Liver (tissue), 8 donors: ENCODE measurements at regions not wholly inside any gene's neighbourhood (a gene's known extent, or its start where the extent isn't known, plus 50 kb on each side); places are given as distances from the start of the nearest gene placed in this dataset.

Experiments used
- DNase-seq: peaks from one replicate; pipeline ENCODE4 v3.0.0-alpha.2; 2017; ENCODE audit warnings: low spot score
- H3K27ac ChIP-seq, 2 donors: one replicate each; pipeline ENCODE4 v1.7.0; 2013; ENCODE audit warnings: inconsistent platforms in 2 of 2, low read length in 2 of 2, control low read depth in 1 of 2, low read depth in 1 of 2, mild to moderate bottlenecking in 1 of 2
- H3K27me3 ChIP-seq, 4 donors: one replicate each; pipeline versions ENCODE4 v1.6.1 to v1.7.0; 2013; ENCODE audit warnings: low read length in 3 of 4, inconsistent platforms in 1 of 4, mild to moderate bottlenecking in 1 of 4, moderate library complexity in 1 of 4; ENCODE audit not compliant: control insufficient read depth in 4 of 4, insufficient read depth in 4 of 4
- H3K36me3 ChIP-seq, 4 donors: one replicate each; pipeline versions ENCODE4 v1.6.1 to v1.7.0; 2013; ENCODE audit warnings: low read length in 3 of 4, mild to moderate bottlenecking in 3 of 4, low read depth in 1 of 4, moderate library complexity in 1 of 4; ENCODE audit not compliant: control insufficient read depth in 4 of 4, insufficient read depth in 3 of 4
- H3K4me1 ChIP-seq, 4 donors: one replicate each; pipeline versions ENCODE4 v1.6.1 to v1.7.0; 2013; ENCODE audit warnings: low read length in 3 of 4, mild to moderate bottlenecking in 3 of 4, moderate library complexity in 1 of 4; ENCODE audit not compliant: control insufficient read depth in 4 of 4, insufficient read depth in 4 of 4
- H3K4me3 ChIP-seq, 3 donors: one replicate each; pipeline versions ENCODE4 v1.6.1 to v1.7.0; 2013; ENCODE audit warnings: low read length in 3 of 3, control low read depth in 1 of 3, low read depth in 1 of 3, mild to moderate bottlenecking in 1 of 3
- H3K9ac ChIP-seq, 2 donors: one replicate each; pipeline ENCODE4 v1.7.0; 2013; ENCODE audit warnings: low read length in 2 of 2, mild to moderate bottlenecking in 2 of 2, moderate library complexity in 2 of 2, control low read depth in 1 of 2, low read depth in 1 of 2
- H3K9me3 ChIP-seq, 4 donors: one replicate each; pipeline versions ENCODE4 v1.6.1 to v1.7.0; 2013; ENCODE audit warnings: low read length in 3 of 4; ENCODE audit not compliant: control insufficient read depth in 4 of 4
- CTCF ChIP-seq: fragments of 150-350 bp; IDR thresholded peaks from 2 replicates; pipeline ENCODE4 v1.5.1; 2017; ENCODE audit warnings: improper control_type of control experiment, low read depth, low read length; ENCODE audit not compliant: missing input control
- EGR1 ChIP-seq, 2 donors: IDR thresholded peaks; 2 replicates each; pipeline ENCODE4 v1.6.1; 2016 to 2018; ENCODE audit warnings: antibody characterized with exemption in 2 of 2, low read depth in 2 of 2
- FOXA1 ChIP-seq: IDR thresholded peaks from 2 replicates; pipeline ENCODE4 v1.6.1; 2016; ENCODE audit warnings: antibody characterized with exemption
- FOXA2 ChIP-seq: IDR thresholded peaks from 2 replicates; pipeline ENCODE4 v1.6.1; 2016; ENCODE audit warnings: antibody characterized with exemption
- GABPA ChIP-seq, 2 donors: IDR thresholded peaks in 1 of 2; conservative IDR thresholded peaks in 1 of 2; 2 replicates each; pipeline ENCODE4 v1.6.1; 2016; ENCODE audit warnings: antibody characterized with exemption in 2 of 2, mild to moderate bottlenecking in 1 of 2, moderate library complexity in 1 of 2
- HNF4A ChIP-seq, 2 donors: conservative IDR thresholded peaks; 2 replicates each; pipeline ENCODE4 v1.6.1; 2016; ENCODE audit warnings: antibody characterized with exemption in 2 of 2, mild to moderate bottlenecking in 2 of 2
- HNF4G ChIP-seq: IDR thresholded peaks from 2 replicates; pipeline ENCODE4 v1.6.1; 2016; ENCODE audit warnings: antibody characterized with exemption
- JUND ChIP-seq, 2 donors: IDR thresholded peaks; 2 replicates each; pipeline ENCODE4 v1.6.1; 2016; ENCODE audit warnings: antibody characterized with exemption in 2 of 2
- MAX ChIP-seq: IDR thresholded peaks from 2 replicates; pipeline ENCODE4 v1.6.1; 2016; ENCODE audit warnings: antibody characterized with exemption
- NR2F2 ChIP-seq: IDR thresholded peaks from 2 replicates; pipeline ENCODE4 v1.6.1; 2016; ENCODE audit warnings: antibody characterized with exemption
- RAD21 ChIP-seq, 2 donors: IDR thresholded peaks; 2 replicates each; pipeline ENCODE4 v1.6.1; 2016; ENCODE audit warnings: antibody characterized with exemption in 2 of 2, mild to moderate bottlenecking in 2 of 2
- RXRA ChIP-seq, 2 donors: IDR thresholded peaks; 2 replicates each; pipeline ENCODE4 v1.6.1; 2017 to 2018; ENCODE audit warnings: antibody characterized with exemption in 2 of 2, mild to moderate bottlenecking in 1 of 2
- SP1 ChIP-seq: IDR thresholded peaks from 2 replicates; pipeline ENCODE4 v1.6.1; 2018; ENCODE audit warnings: antibody characterized with exemption, mild to moderate bottlenecking
- TAF1 ChIP-seq: conservative IDR thresholded peaks from 2 replicates; pipeline ENCODE4 v1.6.1; 2016; ENCODE audit warnings: antibody characterized with exemption, mild to moderate bottlenecking
- YY1 ChIP-seq: IDR thresholded peaks from 2 replicates; pipeline ENCODE4 v1.6.1; 2016; ENCODE audit warnings: antibody characterized with exemption, mild to moderate bottlenecking
- ZBTB33 ChIP-seq: IDR thresholded peaks from 2 replicates; pipeline ENCODE4 v1.6.1; 2016; ENCODE audit warnings: antibody characterized with exemption
- WGBS: extraction: QIAGEN DNeasy Blood & Tissue Kit; methylation state at CpG from one replicate; pipeline ENCODE4 v1.1.7; 2013; 5-methylcytosine and 5-hydroxymethylcytosine counted together
- TF ChIP-seq, protein P1 (sequence below): IDR thresholded peaks from 2 replicates; pipeline ENCODE4 v1.6.1; 2016; ENCODE audit warnings: antibody characterized with exemption
- TF ChIP-seq, protein P2 (sequence below): IDR thresholded peaks from 2 replicates; pipeline ENCODE4 v1.6.1; 2016; ENCODE audit warnings: antibody characterized with exemption, mild to moderate bottlenecking
- donor health status: healthy.
- donor health status: healthy.
- donor health status: healthy.
- donor health status: healthy.
- donor health status: healthy.

GRCh38 chr16:51941412-51941811, 605.5 kb downstream of the TOX3 start:
- no peaks in the 10 kb centered on the region for H3K9me3 ChIP-seq
- H3K27ac ChIP-seq: no peak overlapping the region
- TF ChIP-seq RAD21 (IDR thresholded peaks at IDR 0.05): no peak
- TF ChIP-seq MAX: no peak
- TF ChIP-seq CTCF: no peak
- TF ChIP-seq NR2F2: no peak
- no peak for TF ChIP-seq SP1
- no peak for TF ChIP-seq YY1
- no peak for TF ChIP-seq FOXA2
- no peak for TF ChIP-seq HNF4G
- TF ChIP-seq, protein P1, sequence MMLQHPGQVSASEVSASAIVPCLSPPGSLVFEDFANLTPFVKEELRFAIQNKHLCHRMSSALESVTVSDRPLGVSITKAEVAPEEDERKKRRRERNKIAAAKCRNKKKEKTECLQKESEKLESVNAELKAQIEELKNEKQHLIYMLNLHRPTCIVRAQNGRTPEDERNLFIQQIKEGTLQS: no peak
- no peak for TF ChIP-seq HNF4A (conservative IDR thresholded peaks at IDR 0.05)
- no peak for TF ChIP-seq TAF1
- TF ChIP-seq JUND (IDR thresholded peaks at IDR 0.05): no peak
- TF ChIP-seq, protein P2, sequence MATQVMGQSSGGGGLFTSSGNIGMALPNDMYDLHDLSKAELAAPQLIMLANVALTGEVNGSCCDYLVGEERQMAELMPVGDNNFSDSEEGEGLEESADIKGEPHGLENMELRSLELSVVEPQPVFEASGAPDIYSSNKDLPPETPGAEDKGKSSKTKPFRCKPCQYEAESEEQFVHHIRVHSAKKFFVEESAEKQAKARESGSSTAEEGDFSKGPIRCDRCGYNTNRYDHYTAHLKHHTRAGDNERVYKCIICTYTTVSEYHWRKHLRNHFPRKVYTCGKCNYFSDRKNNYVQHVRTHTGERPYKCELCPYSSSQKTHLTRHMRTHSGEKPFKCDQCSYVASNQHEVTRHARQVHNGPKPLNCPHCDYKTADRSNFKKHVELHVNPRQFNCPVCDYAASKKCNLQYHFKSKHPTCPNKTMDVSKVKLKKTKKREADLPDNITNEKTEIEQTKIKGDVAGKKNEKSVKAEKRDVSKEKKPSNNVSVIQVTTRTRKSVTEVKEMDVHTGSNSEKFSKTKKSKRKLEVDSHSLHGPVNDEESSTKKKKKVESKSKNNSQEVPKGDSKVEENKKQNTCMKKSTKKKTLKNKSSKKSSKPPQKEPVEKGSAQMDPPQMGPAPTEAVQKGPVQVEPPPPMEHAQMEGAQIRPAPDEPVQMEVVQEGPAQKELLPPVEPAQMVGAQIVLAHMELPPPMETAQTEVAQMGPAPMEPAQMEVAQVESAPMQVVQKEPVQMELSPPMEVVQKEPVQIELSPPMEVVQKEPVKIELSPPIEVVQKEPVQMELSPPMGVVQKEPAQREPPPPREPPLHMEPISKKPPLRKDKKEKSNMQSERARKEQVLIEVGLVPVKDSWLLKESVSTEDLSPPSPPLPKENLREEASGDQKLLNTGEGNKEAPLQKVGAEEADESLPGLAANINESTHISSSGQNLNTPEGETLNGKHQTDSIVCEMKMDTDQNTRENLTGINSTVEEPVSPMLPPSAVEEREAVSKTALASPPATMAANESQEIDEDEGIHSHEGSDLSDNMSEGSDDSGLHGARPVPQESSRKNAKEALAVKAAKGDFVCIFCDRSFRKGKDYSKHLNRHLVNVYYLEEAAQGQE: no peak
- no peak for TF ChIP-seq FOXA1
- TF ChIP-seq RXRA (IDR thresholded peaks at IDR 0.05): no peak
- TF ChIP-seq EGR1 (IDR thresholded peaks at IDR 0.05; ENCODE audit: low read depth in 2 of 2): no peak
- TF ChIP-seq GABPA (IDR thresholded peaks at IDR 0.05 in 1 of 2, conservative IDR thresholded peaks at IDR 0.05 in 1 of 2): no peak
- TF ChIP-seq ZBTB33: no peak
- H3K4me1 ChIP-seq: no peaks in the 10 kb centered on the region
- H3K36me3 ChIP-seq: no peaks in the 10 kb centered on the region
- no peak overlapping the region for H3K9ac ChIP-seq
- no peaks in the 10 kb centered on the region for H3K27me3 ChIP-seq
- DNase-seq: no peak
- no peak overlapping the region for H3K4me3 ChIP-seq

- no peak overlapping the region for H3K27ac ChIP-seq
- WGBS: 47% methylated on average over 1 of the region's 1 CpG
Measured at GRCh38 chr16:51940183-51940582, 606.8 kb downstream of the TOX3 start.

More at GRCh38 chr16:51940183-51940582, 606.8 kb downstream of the TOX3 start:
- H3K36me3 ChIP-seq: no peaks in the 10 kb centered on the region
- no peaks in the 10 kb centered on the region for H3K27me3 ChIP-seq
- H3K9me3 ChIP-seq: no peaks in the 10 kb centered on the region
- no peaks in the 10 kb centered on the region for H3K4me1 ChIP-seq
- H3K4me3 ChIP-seq: no peak overlapping the region
- H3K9ac ChIP-seq: no peak overlapping the region
- TF ChIP-seq MAX (no peak), FOXA1 (no peak)
- TF ChIP-seq, protein P1: no peak
- DNase-seq: no peak
